Ishikawa (cell line): ENCODE measurements at regions not wholly inside any gene's neighbourhood (a gene's known extent, or its start where the extent isn't known, plus 50 kb on each side); places are given as distances from the start of the nearest gene placed in this dataset.

Experiments used
- CEBPB ChIP-seq: IDR thresholded peaks from 2 replicates; pipeline ENCODE4 v1.6.1; 2012
- CREB1 ChIP-seq: IDR thresholded peaks from 2 replicates; pipeline ENCODE4 v1.6.1; 2012; ENCODE audit warnings: low read depth
- EGR1 ChIP-seq: IDR thresholded peaks from 2 replicates; pipeline ENCODE4 v1.6.1; 2012
- EP300 ChIP-seq: IDR thresholded peaks from 2 replicates; pipeline ENCODE4 v1.6.1; 2012; ENCODE audit warnings: borderline replicate concordance
- FOXM1 ChIP-seq: IDR thresholded peaks from 2 replicates; pipeline ENCODE4 v1.6.1; 2012; ENCODE audit warnings: low read depth, borderline replicate concordance
- NFIC ChIP-seq: IDR thresholded peaks from 2 replicates; pipeline ENCODE4 v1.6.1; 2012
- RAD21 ChIP-seq: IDR thresholded peaks from 2 replicates; pipeline ENCODE4 v1.6.1; 2012; ENCODE audit warnings: low read depth
- TAF1 ChIP-seq: IDR thresholded peaks from 2 replicates; pipeline ENCODE4 v1.6.1; 2012; ENCODE audit warnings: low read depth, mild to moderate bottlenecking
- TCF12 ChIP-seq: IDR thresholded peaks from 2 replicates; pipeline ENCODE4 v1.6.1; 2012; ENCODE audit warnings: low read depth
- TEAD4 ChIP-seq: IDR thresholded peaks from 2 replicates; pipeline ENCODE4 v1.6.1; 2012
- USF1 ChIP-seq: IDR thresholded peaks from 2 replicates; pipeline ENCODE4 v1.6.1; 2012
- YY1 ChIP-seq: IDR thresholded peaks from 2 replicates; pipeline ENCODE4 v1.6.1; 2012; ENCODE audit warnings: low read depth
- ZBTB7A ChIP-seq: IDR thresholded peaks from 2 replicates; pipeline ENCODE4 v1.6.1; 2012; ENCODE audit warnings: low read depth
- TF ChIP-seq, protein P1 (sequence below): IDR thresholded peaks from 2 replicates; pipeline ENCODE4 v1.6.1; 2012
- TF ChIP-seq, protein P2 (sequence below): IDR thresholded peaks from 2 replicates; pipeline ENCODE4 v1.6.1; 2012; ENCODE audit warnings: low read depth, mild to moderate bottlenecking

DNA sequence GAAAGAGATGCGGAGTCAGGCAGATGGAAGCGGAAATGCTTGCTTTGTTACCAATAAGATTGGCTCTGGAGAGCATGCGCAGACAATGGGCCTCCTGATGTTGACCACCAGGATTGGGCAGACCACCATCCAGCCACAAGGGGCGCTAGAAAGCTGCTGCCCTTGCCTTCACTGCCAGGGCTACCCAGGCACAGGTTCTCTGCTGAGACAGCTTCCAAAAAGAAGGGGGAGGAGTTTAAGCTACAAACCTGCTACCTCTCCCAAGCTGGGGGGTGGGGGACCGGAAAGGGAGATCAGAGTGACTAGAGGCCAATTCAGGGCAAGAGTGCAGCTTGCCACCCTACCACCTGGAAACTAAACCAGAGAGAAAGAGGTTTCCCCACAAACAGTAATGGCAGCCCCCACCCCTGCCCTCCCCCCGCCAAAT is 369.7 kb downstream of the RRAGC start:
- TF ChIP-seq, protein P1, sequence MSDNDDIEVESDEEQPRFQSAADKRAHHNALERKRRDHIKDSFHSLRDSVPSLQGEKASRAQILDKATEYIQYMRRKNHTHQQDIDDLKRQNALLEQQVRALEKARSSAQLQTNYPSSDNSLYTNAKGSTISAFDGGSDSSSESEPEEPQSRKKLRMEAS, result no peak
- TF ChIP-seq CREB1 (no peak), USF1 (no peak), RAD21 (peak; percentile 36), TCF12 (no peak), EP300 (no peak)

DNA sequence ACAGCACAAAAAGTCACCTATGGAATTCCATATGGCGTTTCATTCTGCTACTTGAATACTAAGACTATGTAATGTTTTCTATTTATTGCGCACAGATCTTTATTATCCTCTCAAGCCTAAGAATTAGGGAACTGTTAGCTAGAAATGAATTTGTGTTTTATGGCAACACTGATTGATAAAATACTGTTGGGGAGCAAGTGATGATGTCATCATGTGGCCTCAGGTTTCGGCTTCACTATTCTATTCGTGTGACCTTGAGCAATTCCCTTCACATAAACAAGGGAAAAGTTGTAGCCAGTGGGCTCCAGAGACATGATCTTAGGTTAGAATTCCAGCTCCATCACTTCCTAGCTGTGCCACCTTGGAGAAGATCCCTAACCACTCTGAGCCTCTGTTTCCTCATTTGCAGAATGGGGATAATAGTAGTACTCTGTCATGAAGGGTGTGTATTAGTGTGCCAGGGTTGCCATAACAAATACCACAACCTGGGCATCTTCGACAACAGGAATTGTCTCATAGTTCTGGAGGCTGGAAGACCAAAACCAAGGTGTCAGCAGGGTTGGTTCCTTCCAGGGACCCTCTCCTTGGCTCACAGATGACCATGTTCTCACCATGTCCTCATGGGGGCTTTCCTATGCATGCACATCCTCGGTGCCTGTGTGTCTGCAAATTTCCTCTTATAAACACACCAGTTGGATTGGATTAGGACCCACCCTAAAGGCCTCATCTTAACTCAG is 371.2 kb downstream of the RRAGC start:
- TF ChIP-seq, protein P1, result no peak

DNA sequence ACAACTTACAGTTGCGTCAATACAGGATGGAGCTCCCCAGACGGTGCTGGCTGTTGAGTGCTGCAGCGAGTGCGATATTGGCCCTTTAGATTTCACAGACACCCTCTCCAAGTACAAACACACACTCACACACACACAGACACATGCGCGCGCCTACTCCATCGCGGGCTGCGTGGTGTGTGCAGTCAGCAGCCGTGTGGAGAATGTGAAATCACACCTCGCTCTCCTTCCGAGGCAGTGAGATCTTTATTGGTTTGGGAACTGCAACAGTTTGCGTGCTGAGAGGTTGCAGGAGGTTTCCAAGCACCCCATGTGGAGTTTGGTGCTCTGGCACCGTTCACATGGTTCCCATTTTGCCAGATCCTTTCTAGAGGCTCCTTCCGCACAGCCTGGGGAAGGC is 372.2 kb downstream of the RRAGC start:
- TF ChIP-seq TEAD4 (no peak), TAF1 (no peak), ZBTB7A (no peak), EGR1 (no peak), YY1 (no peak), RAD21 (no peak), TCF12 (no peak), CEBPB (no peak), USF1 (no peak), CREB1 (no peak), FOXM1 (no peak), NFIC (no peak), EP300 (no peak)
- TF ChIP-seq, protein P1, result no peak
- TF ChIP-seq, protein P2, sequence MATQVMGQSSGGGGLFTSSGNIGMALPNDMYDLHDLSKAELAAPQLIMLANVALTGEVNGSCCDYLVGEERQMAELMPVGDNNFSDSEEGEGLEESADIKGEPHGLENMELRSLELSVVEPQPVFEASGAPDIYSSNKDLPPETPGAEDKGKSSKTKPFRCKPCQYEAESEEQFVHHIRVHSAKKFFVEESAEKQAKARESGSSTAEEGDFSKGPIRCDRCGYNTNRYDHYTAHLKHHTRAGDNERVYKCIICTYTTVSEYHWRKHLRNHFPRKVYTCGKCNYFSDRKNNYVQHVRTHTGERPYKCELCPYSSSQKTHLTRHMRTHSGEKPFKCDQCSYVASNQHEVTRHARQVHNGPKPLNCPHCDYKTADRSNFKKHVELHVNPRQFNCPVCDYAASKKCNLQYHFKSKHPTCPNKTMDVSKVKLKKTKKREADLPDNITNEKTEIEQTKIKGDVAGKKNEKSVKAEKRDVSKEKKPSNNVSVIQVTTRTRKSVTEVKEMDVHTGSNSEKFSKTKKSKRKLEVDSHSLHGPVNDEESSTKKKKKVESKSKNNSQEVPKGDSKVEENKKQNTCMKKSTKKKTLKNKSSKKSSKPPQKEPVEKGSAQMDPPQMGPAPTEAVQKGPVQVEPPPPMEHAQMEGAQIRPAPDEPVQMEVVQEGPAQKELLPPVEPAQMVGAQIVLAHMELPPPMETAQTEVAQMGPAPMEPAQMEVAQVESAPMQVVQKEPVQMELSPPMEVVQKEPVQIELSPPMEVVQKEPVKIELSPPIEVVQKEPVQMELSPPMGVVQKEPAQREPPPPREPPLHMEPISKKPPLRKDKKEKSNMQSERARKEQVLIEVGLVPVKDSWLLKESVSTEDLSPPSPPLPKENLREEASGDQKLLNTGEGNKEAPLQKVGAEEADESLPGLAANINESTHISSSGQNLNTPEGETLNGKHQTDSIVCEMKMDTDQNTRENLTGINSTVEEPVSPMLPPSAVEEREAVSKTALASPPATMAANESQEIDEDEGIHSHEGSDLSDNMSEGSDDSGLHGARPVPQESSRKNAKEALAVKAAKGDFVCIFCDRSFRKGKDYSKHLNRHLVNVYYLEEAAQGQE, result no peak

DNA sequence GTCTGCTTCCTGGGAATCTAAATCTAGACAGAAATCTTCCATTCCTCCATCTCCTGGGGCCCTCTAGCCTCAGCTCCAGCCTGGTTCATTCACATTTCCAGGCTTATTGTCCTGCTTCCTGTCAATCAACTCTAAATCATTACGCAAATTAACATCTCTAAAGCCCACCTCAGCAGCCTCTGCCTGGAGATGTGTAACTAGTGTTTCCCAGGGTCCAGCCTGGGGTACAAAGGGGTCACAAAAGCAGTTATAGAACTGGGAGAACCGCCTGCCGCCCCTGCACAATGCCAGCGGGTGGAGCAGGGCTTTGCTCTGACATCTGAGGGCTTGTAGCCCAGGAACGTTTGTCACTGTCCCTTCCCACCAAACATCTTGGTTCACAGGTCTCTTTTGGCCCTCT is 373.5 kb downstream of the RRAGC start:
- TF ChIP-seq, protein P1, result no peak
- TF ChIP-seq EP300 (no peak), NFIC (no peak), EGR1 (no peak), CEBPB (no peak), ZBTB7A (no peak)
- TF ChIP-seq, protein P2, result no peak

DNA sequence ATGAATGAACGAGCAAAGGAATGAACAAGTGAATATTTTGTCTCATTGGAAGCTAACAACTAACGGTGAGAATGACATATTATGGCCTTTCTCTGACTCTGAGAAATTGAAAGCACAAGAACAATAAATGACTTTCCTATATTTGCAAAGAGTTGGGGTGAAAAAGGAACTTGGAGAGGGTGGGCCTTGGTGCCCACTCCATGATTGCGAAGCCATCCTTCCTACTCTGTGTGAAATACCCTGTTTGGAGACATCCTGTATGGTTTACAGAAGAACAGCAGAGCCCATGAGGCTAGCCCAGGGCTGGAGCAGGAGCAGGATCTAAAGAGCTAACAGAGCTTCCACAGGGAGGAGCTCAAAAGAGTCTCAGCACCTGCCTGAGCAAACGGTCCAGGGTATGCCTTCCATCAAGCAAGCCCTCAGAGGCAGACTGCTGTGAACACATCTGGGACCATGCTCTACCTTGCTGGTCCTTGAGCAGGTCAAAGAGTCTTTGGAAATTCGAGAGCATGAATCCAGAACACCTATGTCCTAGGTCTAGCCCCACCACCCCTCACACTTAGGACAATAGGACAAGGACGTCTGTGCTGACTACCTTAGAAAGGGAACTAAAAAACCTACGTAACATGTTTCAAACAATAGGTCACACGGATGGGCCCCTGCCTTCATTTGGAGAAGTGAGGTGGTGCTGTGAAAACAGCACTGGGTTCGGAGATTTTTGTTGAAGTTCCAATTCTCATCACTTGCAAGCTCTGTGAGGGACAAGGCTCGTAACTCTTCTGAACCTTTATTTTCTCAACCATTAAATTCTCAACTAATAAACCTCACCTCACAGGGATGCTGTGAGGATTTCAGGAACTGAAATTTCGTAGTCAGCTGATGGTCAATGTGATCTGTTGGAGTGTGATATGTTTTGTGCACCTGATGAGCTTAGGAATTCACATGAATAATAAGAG is 377.4 kb downstream of the RRAGC start:
- TF ChIP-seq YY1 (no peak), NFIC (no peak), EP300 (no peak), ZBTB7A (no peak), TAF1 (no peak), TEAD4 (no peak), USF1 (no peak), RAD21 (no peak), TCF12 (no peak), CREB1 (no peak), CEBPB (no peak), EGR1 (no peak), FOXM1 (no peak)
- TF ChIP-seq, protein P2, result no peak
- TF ChIP-seq, protein P1, result no peak
